GM18511 (cell line): ENCODE measurements at regions not wholly inside any gene's neighbourhood (a gene's known extent, or its start where the extent isn't known, plus 50 kb on each side); places are given as distances from the start of the nearest gene placed in this dataset.

Experiments
- ATAC-seq: cut with Tn5 transposase; IDR thresholded peaks from one replicate; pipeline ENCODE4 v1.9.1; 2021; ENCODE audit warnings: mild to moderate bottlenecking, moderate library complexity; ENCODE audit not compliant: unreplicated experiment

DNA sequence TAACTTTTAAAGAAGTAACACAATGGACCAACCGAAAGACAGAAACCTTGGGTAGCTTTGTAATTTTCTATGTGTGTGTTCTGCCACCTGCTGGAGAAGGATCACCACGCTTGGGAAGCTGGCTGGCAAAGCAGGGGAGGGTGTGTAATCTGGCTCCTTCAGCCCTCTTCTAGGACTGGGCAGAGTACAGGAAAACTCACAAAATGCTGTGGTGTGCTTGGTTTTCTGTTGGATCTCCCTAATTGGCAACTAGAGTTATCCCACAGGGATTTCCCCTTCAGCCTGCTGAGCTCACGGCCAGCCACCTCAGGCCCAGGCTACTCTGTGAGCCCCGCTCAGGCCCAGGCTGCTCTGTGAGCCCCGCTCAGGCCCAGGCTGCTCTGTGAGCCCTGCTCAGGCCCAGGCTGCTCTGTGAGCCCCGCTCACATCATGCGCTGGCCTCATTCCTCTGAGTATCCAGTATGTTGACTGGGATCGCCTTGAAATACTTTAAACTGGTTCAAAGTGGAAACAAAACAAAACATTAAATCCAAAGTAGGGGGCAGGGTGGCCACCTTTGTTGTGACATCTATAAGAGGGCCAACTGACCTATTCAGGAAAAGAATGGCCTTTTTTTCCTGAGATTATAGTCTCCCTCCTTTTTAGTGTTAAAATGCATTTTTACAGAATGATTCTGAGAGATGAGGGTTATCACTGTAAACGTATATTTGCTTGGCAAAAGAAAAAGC is 52.0 kb upstream of the RNU6-8 start:
- peak; percentile 49 for ATAC-seq

DNA sequence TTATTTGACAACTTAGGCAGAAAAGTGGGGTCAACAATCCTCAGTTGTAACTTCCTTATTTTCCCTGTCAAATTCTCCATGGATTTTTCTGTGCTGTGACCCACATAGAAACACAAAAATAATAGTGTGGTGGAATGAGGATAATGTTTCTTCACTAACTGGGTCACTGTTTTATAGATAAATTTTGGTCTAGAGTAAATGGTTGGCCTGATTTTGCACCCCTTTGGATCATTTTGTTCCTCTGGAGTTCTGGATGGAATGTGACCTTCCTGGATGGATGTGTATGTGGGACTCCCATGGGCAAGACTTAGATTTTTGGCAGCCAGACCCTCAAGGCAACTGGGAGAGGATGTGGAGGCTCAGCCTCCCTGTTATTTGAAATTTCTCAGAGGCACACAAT is 52.7 kb upstream of the RNU6-8 start:
- no peak for ATAC-seq

DNA sequence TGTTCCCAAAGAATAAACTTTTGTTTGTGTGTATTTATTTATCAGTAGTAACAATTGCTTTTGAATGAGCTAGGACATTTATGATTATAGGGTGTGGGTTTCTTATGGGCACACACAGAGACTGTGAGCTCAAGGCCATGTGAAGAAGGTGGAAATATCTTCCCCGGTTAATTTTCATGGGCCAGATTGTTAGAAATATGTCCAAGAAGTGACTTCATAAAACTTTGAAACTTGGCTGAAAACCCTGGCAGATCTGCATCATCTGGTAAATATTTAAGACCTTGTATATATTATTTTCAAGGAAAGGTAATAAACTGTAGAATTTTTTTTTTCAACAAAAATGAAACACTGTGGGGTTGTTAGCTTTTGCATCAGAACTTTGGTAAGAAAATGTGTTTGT is 53.5 kb upstream of the RNU6-8 start:
- ATAC-seq: no peak

DNA sequence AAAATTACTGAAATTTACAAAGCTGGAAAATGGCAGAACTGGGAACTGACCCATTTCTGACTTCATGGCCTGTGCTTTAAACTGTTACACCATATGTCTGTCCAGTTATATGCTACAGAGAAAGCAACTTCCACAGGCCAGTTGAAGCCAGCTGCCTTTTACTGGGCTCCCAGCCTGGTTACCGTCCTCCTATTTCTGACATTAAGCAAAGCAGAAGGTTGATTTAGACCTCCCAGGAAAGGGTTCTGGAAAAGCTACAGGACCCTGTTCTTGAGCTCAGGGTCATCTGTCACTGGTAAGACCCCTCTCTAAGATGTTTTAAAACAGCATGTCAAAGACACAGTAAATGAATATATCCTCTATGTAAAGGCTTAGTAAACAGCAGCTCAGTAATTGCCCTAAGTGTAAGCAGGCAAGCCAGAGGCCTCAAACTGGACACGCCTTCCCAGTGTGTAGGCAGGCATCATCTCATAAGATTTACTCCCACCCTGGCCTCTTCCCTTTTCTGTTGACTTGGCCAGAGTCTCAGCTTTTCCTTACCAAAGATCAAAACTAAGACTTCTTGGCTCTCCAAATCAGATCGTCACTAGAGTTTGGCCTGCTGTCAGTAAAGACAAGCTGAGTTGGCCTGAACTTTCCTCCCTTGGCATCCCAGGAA is 55.4 kb upstream of the RNU6-8 start:
- ATAC-seq: no peak

DNA sequence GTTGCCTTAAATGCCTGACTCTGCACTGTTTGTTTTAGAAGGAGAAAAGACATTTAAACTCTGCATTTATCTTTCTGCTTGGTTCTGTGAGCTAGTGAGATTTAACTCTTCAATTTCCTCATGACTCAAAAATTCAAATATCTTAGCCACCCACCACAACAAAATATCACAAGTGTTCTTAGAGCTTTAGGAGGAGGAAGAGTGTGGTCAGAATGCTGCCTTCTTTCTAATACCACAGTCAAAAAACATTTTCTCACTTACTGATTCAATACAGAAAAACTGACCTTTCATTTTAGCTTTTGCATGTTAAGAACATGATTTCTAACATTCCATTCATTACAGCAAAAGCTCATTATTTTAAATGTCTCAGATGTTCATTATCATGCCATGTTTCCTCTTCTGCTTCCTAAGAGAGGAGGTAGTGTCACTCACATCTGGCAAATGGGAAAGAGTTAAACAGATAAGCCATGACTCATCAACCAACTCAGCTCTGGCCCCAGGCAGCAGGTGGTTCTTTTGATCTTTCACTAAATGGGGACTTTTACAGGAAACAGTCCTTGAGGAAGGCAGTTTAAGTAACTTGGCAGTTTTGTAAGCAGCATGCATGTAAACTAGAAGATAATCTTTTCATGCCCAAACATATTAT is 56.4 kb upstream of the RNU6-8 start:
- peak; percentile 89 for ATAC-seq

DNA sequence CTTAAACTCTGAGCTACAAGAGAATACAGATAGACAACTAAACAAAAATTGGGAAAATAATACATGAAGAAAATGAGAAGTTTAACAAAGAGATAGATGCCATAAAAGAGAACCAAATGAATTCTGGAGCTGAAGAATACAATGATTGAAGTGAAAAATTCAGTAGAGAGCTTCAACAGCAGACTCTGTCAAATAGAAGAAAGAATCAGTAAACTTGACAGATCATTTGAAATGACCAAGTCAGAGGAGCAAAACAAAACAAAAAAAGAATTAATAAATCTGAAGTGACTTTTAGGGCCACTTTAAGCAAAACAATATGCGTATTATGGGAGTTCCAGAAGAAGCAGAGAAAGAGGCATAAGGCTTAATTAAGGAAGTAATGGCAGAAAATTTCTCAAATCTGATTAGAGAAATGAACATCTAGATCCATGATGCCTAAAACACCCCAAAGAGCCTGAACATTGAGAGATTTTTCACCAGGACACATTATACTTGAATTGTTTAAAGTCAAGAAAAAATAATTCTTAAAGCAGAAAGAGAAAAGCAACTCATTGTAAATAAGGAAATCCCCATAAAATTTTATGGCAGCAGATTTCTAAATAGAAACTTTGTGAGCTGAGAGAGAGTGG is 61.0 kb upstream of the RNU6-8 start:
- ATAC-seq: no peak

DNA sequence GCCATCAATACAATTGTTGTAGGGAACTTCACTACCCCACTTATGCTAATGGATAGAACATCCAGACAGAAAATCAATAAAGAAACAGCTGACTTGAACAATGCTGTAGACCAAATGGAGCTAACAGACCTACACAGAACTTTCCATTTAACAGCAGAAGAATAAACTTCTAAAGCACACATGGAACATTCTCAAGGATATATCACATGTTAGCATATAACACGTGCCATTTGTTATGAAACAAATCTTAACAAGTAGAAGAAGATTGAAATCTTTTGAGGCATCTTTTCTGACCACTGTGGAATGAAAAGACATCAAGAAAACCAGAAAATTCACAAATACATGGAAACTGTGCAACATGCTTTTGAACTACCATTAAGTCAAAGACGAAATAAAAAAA is 62.5 kb upstream of the RNU6-8 start:
- no peak for ATAC-seq

DNA sequence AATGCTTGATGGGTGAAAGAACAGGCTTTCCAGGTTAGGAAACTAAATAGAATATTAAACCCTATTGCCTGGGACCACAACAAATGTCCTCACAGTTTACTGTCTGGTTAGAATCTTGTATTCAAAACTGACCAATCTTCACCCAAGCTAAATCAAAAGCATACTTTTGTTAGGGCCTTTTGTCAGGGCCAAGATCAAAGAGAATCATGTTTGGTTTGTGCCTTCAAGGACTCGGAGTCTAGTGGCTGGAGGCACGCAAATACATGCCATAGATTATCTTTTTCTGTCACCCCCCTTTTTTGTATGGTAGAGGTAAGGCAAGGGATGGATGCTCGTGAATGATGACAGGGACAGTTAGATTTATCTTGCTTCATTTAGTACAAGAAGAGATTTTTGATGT is 51.1 kb upstream of the AKAP6 start:
- no peak for ATAC-seq
